GM12865 (cell line): ENCODE measurements at regions not wholly inside any gene's neighbourhood (a gene's known extent, or its start where the extent isn't known, plus 50 kb on each side); places are given as distances from the start of the nearest gene placed in this dataset.

ENCODE experiments used
- DNase-seq: peaks from one replicate; pipeline ENCODE4 v3.0.0; 2010; ENCODE audit warnings: low read depth
- H3K4me3 ChIP-seq: 2 replicates; pipeline ENCODE4 v1.5.1; 2011; ENCODE audit warnings: mild to moderate bottlenecking, low read depth, low read length, control low read depth
- TF ChIP-seq, protein P1 (sequence below): IDR thresholded peaks from 2 replicates; pipeline ENCODE4 v1.5.1; 2011; ENCODE audit warnings: low read length, control low read depth, low read depth, inconsistent platforms; ENCODE audit not compliant: insufficient read depth; ENCODE audit errors: missing control alignments

DNA sequence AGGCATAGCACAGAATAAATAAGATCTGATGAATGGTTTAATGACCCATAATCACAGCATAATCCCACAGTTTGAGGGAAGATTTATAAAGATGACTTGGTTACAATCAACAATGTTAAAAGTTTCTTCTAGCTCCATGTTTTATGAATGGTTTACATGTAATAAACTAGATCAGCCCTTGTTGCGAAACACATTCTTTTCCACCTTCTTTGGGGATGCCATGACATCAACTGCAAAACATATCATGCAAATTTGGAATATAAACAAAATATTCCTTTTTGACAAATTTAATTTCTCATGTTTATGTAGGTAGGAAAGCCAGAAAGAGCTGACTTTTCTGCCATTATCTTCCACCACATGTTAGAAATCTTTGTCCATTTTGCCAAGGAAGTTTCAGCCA is 979.5 kb downstream of the MAT2B start:
- DNase-seq: no peak
- H3K4me3 ChIP-seq: no peak overlapping the region
- TF ChIP-seq, protein P1, sequence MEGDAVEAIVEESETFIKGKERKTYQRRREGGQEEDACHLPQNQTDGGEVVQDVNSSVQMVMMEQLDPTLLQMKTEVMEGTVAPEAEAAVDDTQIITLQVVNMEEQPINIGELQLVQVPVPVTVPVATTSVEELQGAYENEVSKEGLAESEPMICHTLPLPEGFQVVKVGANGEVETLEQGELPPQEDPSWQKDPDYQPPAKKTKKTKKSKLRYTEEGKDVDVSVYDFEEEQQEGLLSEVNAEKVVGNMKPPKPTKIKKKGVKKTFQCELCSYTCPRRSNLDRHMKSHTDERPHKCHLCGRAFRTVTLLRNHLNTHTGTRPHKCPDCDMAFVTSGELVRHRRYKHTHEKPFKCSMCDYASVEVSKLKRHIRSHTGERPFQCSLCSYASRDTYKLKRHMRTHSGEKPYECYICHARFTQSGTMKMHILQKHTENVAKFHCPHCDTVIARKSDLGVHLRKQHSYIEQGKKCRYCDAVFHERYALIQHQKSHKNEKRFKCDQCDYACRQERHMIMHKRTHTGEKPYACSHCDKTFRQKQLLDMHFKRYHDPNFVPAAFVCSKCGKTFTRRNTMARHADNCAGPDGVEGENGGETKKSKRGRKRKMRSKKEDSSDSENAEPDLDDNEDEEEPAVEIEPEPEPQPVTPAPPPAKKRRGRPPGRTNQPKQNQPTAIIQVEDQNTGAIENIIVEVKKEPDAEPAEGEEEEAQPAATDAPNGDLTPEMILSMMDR: no peak

DNA sequence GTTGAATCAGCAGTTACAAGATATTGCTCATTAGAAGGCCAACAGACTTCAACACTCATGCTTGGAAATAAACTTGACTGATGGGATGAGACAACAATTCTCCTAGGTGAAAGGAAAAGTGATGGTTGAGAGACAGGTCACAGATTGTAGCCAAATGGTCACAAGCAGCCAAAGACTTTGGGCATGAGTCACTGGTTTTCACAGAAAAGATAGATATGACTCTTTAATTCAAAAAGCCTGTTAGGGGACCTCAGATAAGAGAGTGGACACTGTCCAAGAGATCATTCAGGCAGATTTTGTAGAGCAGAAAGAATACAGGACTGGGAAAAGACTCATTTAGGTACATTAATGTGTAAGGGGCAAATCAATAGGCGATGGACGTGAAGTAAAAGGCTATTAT is 982.5 kb downstream of the MAT2B start:
- H3K4me3 ChIP-seq: no peak overlapping the region
- TF ChIP-seq, protein P1: no peak
- no peak for DNase-seq

DNA sequence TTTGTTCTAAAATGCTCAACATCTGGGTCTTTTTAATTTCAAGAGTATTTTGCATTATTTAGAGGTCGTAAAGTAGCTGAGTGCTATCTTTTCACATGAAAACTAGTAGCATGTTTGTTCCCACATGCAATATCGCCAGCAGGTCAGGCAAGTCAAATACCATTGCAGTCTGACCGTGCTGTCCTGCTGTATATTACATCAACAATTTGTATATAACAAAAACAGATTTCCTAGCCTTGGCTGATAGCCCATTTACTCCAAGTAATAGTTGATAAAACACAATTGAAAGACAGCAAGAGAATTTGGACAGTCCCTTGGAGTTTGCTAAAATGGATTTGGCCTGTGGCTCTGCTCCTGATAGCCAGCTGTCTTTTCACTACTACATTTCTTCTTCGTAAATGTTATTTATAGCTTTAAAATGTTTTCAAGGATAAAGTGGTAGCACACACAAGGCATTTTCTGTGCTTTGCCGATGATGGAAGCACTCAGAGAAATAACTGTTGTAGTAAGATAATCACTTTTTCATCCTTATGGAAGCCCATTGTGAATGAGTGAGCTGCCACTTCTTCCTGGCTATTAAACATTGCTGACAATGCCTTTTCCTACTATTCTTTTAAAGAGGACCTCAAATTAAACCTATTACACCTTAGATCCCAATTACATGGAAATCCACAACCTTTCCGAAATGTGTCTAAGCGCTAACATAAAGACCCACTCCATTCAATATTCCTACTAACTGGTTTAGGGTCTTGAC is 992.1 kb downstream of the MAT2B start:
- TF ChIP-seq, protein P1: no peak
- DNase-seq: no peak
- H3K4me3 ChIP-seq: no peak overlapping the region

DNA sequence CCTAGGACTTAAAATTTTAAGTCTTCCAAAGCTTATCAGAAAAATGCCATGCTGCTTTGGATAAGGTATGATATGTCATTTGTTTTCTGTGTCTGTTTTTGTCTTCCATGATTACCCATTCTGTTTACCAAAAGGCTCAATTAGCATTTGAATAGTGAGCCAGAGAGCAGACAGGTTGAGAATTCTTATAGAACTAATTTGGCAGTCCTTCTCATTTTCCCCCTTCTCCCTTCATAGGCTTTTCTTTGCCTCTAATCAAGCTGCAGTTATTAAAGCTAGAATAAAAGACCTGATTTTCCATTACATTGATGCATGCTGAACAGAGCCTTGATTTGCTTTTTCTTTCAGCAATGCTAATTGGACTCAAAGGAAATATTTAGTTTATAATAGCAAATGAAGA is 993.0 kb downstream of the MAT2B start:
- no peak for DNase-seq
- TF ChIP-seq, protein P1: no peak
- H3K4me3 ChIP-seq: no peak overlapping the region

DNA sequence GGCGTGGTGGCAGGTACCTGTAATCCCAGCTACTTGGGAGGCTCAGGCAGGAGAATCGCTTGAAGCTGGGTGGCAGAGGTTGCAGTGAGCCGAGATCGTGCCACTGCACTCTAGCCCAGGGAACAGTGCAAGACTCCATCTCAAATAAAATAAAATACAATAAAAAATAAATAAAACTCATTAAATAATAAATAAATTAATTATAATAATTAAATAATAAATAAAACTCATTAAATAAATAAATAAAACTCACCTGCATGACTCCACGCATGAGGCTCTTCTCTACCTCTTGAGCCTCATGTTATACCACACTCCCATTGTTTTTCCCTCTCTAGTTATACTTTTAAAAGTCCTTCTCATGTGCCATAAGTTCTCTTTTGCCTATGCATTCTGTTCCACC is 995.4 kb downstream of the MAT2B start:
- DNase-seq: no peak
- TF ChIP-seq, protein P1: no peak
- H3K4me3 ChIP-seq: no peak overlapping the region

DNA sequence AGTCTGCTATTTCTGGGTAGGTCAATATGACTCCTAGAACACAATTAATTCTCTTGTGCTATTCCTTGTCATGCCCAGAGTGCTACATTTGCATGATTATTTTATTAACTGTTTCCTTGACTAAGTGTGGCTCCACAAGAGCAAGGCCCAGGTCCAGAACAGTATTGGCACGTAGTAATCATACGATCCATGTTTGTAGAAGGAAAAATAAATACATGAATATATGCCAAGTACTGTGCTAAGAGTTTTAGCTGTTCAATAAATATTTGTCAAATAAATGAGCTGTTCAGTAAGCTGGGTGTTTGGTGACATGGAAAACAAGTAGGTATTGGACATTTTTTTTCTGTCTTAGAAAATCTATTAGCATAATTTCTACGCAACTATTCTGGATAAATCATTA is 995.9 kb downstream of the MAT2B start:
- no peak for DNase-seq
- TF ChIP-seq, protein P1: no peak
- H3K4me3 ChIP-seq: no peak overlapping the region
